Lower leg skin (tissue), 3 donors: ENCODE measurements at regions not wholly inside any gene's neighbourhood (a gene's known extent, or its start where the extent isn't known, plus 50 kb on each side); places are given as distances from the start of the nearest gene placed in this dataset.

Experiments
- POLR2A ChIP-seq, 2 donors: fragments of 450-650 bp; IDR thresholded peaks; one replicate each; pipeline ENCODE4 v1.6.1; 2016 to 2017; ENCODE audit warnings: antibody characterized with exemption in 2 of 2, mild to moderate bottlenecking in 1 of 2, moderate library complexity in 1 of 2
- TF ChIP-seq, protein P1 (sequence below), 3 donors: fragments of 450-650 bp; IDR thresholded peaks; one replicate each; pipeline ENCODE4 v1.5.1; 2016; ENCODE audit warnings: antibody characterized with exemption in 3 of 3, mild to moderate bottlenecking in 3 of 3, moderate library complexity in 2 of 3

DNA sequence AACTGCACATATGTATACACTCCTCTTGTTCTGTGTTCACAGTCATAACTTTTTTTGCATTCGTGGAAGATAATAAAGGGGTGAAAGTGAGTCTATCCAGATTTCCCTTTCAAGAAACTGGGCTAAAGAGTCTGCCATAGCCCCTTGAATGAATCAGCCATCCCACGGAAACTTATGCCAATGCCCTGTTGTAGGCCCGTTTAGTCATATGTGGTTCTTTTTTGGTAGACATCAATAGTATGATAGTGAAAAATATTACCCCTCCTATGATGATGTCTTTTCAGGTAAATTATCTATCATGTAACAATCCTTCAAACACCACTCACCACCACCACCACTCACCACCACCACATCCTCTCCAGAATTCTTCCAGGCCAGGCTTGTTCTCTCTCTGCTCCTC, 99.9 kb upstream of the MYLIP start:
- TF ChIP-seq POLR2A (IDR thresholded peaks at IDR 0.05) = no peak
- TF ChIP-seq, protein P1, sequence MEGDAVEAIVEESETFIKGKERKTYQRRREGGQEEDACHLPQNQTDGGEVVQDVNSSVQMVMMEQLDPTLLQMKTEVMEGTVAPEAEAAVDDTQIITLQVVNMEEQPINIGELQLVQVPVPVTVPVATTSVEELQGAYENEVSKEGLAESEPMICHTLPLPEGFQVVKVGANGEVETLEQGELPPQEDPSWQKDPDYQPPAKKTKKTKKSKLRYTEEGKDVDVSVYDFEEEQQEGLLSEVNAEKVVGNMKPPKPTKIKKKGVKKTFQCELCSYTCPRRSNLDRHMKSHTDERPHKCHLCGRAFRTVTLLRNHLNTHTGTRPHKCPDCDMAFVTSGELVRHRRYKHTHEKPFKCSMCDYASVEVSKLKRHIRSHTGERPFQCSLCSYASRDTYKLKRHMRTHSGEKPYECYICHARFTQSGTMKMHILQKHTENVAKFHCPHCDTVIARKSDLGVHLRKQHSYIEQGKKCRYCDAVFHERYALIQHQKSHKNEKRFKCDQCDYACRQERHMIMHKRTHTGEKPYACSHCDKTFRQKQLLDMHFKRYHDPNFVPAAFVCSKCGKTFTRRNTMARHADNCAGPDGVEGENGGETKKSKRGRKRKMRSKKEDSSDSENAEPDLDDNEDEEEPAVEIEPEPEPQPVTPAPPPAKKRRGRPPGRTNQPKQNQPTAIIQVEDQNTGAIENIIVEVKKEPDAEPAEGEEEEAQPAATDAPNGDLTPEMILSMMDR (IDR thresholded peaks at IDR 0.05) = no peak
